ENCODE measurements at regions not wholly inside any gene's neighbourhood (a gene's known extent, or its start where the extent isn't known, plus 50 kb on each side); places are given as distances from the start of the nearest gene placed in this dataset.
"Not testable (repeated sequence)": the region's sequence is repeated elsewhere in the genome, so short reads cannot be mapped to it uniquely, and the experiment has no call there.

GRCh38 chr1:93773049-93773838, 91.6 kb upstream of the BCAR3 start:
- DNase-seq: no peak

- no peak for DNase-seq
Measured at GRCh38 chr1:93771843-93772242, 90.2 kb upstream of the BCAR3 start.

- no peak for DNase-seq
Measured at GRCh38 chr1:93770640-93771039, 89.0 kb upstream of the BCAR3 start.

- no peak for DNase-seq
Measured at GRCh38 chr1:93769777-93770176, 88.1 kb upstream of the BCAR3 start.

GRCh38 chr1:93768380-93768863, 86.8 kb upstream of the BCAR3 start:
- DNase-seq: no peak

- DNase-seq: no peak
Measured at GRCh38 chr1:93766451-93766850, 84.8 kb upstream of the BCAR3 start.

GRCh38 chr1:93765099-93765498, 83.5 kb upstream of the BCAR3 start:
- DNase-seq: no peak

GRCh38 chr1:93764366-93764750, 82.7 kb upstream of the BCAR3 start:
- no peak for DNase-seq

GRCh38 chr1:93763704-93764365, 82.2 kb upstream of the BCAR3 start:
- no peak for DNase-seq

- DNase-seq: peak; percentile 27 to 47
Measured at GRCh38 chr1:93758842-93759515, 77.3 kb upstream of the BCAR3 start.

- no peak for DNase-seq
Measured at GRCh38 chr1:93757256-93758036, 75.8 kb upstream of the BCAR3 start.

- DNase-seq: no peak
Measured at GRCh38 chr1:93756657-93757056, 75.0 kb upstream of the BCAR3 start.

GRCh38 chr1:93755251-93755715, 73.6 kb upstream of the BCAR3 start:
- DNase-seq: not testable (repeated sequence)

- no peak for DNase-seq
Measured at GRCh38 chr1:93753791-93754763, 72.4 kb upstream of the BCAR3 start.

GRCh38 chr1:93751377-93752250, 70.0 kb upstream of the BCAR3 start:
- DNase-seq: no peak

- peak; percentile 8 to 14 for DNase-seq
Measured at GRCh38 chr1:93750955-93751354, 69.3 kb upstream of the BCAR3 start.

GRCh38 chr1:93749894-93750301, 68.3 kb upstream of the BCAR3 start:
- DNase-seq: no peak

GRCh38 chr1:93749487-93749886, 67.8 kb upstream of the BCAR3 start:
- no peak for DNase-seq

GRCh38 chr1:93746021-93746812, 64.6 kb upstream of the BCAR3 start:
- DNase-seq: no peak

Data from CD4-positive, alpha-beta T cell treated with Interleukin-1 beta for 1 hour (primary cell).